GM23338 (cell line): ENCODE measurements at regions not wholly inside any gene's neighbourhood (a gene's known extent, or its start where the extent isn't known, plus 50 kb on each side); places are given as distances from the start of the nearest gene placed in this dataset.
A peak's percentile ranks its signal among the peaks of the same experiment; 100 is the strongest.

Experiments
- ATAC-seq: fragments of 200-7000 bp; cut with Tn5 transposase; 3 replicates; pipeline ENCODE4 v1.9.1; 2020
- DNase-seq: peaks from one replicate; pipeline ENCODE4 v3.0.0-alpha.2; 2015; ENCODE audit warnings: low spot score
- H2AFZ ChIP-seq: fragments of 200-600 bp; sonication (generic); 2 replicates; pipeline ENCODE4 v1.8.0; 2016; ENCODE audit warnings: antibody characterized with exemption, mild to moderate bottlenecking, moderate library complexity
- H3F3A ChIP-seq: fragments of 200-600 bp; sonication (generic); replicated peaks from 2 replicates; pipeline ENCODE4 v1.8.0; 2017; ENCODE audit warnings: antibody characterized with exemption, mixed run types, low read depth
- H3K27ac ChIP-seq: fragments of 200-600 bp; sonication (generic); 2 replicates; pipeline ENCODE4 v1.6.1; 2016; ENCODE audit warnings: low read depth
- H3K27me3 ChIP-seq: fragments of 200-600 bp; sonication (generic); 2 replicates; pipeline ENCODE4 v1.8.0; 2016; ENCODE audit warnings: mild to moderate bottlenecking, mixed run types, moderate library complexity; ENCODE audit not compliant: insufficient read depth
- H3K36me3 ChIP-seq: fragments of 200-600 bp; sonication (generic); 2 replicates; pipeline ENCODE4 v1.8.0; 2016; ENCODE audit warnings: mild to moderate bottlenecking; ENCODE audit not compliant: insufficient read depth
- H3K4me1 ChIP-seq: fragments of 200-600 bp; sonication (generic); 2 replicates; pipeline ENCODE4 v1.8.0; 2016; ENCODE audit warnings: mild to moderate bottlenecking, moderate library complexity; ENCODE audit not compliant: insufficient read depth
- H3K4me2 ChIP-seq: fragments of 200-600 bp; sonication (generic); 2 replicates; pipeline ENCODE4 v1.7.1; 2017; ENCODE audit warnings: mixed run types
- H3K4me3 ChIP-seq: fragments of 200-600 bp; sonication (generic); 2 replicates; pipeline ENCODE4 v1.6.1; 2016; ENCODE audit warnings: mixed run types
- H3K79me2 ChIP-seq: fragments of 200-600 bp; sonication (generic); replicated peaks from 2 replicates; pipeline ENCODE4 v1.8.0; 2017; ENCODE audit warnings: mild to moderate bottlenecking; ENCODE audit not compliant: insufficient read depth
- H3K9me2 ChIP-seq: fragments of 200-600 bp; sonication (generic); 2 replicates; pipeline ENCODE4 v1.8.0; 2017; ENCODE audit not compliant: insufficient read depth
- H4K20me1 ChIP-seq: fragments of 200-600 bp; sonication (generic); replicated peaks from 2 replicates; pipeline ENCODE4 v1.8.0; 2017; ENCODE audit warnings: mild to moderate bottlenecking; ENCODE audit not compliant: insufficient read depth
- H3K27ac Mint-ChIP-seq: 2 replicates; pipeline ENCODE4 v1.8.0; 2020; ENCODE audit warnings: inconsistent platforms, mild to moderate bottlenecking, moderate library complexity, mixed read lengths
- H3K27me3 Mint-ChIP-seq: 3 replicates; pipeline ENCODE4 v1.8.0; 2022; ENCODE audit warnings: low read depth, mild to moderate bottlenecking, moderate library complexity, mixed read lengths, inconsistent platforms; ENCODE audit not compliant: insufficient read depth, poor library complexity
- H3K36me3 Mint-ChIP-seq: 3 replicates; pipeline ENCODE4 v1.8.0; 2021; ENCODE audit warnings: low read depth, mild to moderate bottlenecking, inconsistent platforms, moderate library complexity, mixed read lengths
- H3K4me1 Mint-ChIP-seq: 3 replicates; pipeline ENCODE4 v1.8.0; 2020; ENCODE audit warnings: mild to moderate bottlenecking, inconsistent platforms, mixed read lengths
- H3K4me3 Mint-ChIP-seq: 3 replicates; pipeline ENCODE4 v1.8.0; 2021; ENCODE audit warnings: moderate library complexity, mild to moderate bottlenecking, inconsistent platforms, mixed read lengths
- H3K9me3 Mint-ChIP-seq: 3 replicates; pipeline ENCODE4 v1.8.0; 2020; ENCODE audit warnings: moderate library complexity, mild to moderate bottlenecking, inconsistent platforms, mixed read lengths
- CREB1 ChIP-seq: fragments of 250-450 bp; sonication (Bioruptor Pico); IDR thresholded peaks from 2 replicates; pipeline ENCODE4 v1.5.0; 2020; ENCODE audit warnings: low read depth, mild to moderate bottlenecking, moderate library complexity
- ETS1 ChIP-seq: IDR thresholded peaks from 2 replicates; pipeline ENCODE4 v1.6.1; 2016; ENCODE audit warnings: antibody characterized with exemption
- EZH2 ChIP-seq: fragments of 200-600 bp; sonication (generic); IDR thresholded peaks from one replicate; pipeline ENCODE4 v1.8.0; 2017; ENCODE audit warnings: antibody characterized with exemption, mild to moderate bottlenecking, low read depth; ENCODE audit not compliant: unreplicated experiment
- EZH2phosphoT487 ChIP-seq: fragments of 200-600 bp; sonication (generic); IDR thresholded peaks from one replicate; pipeline ENCODE4 v1.8.1; 2018; ENCODE audit warnings: antibody characterized with exemption; ENCODE audit not compliant: unreplicated experiment
- JUNB ChIP-seq: IDR thresholded peaks from one replicate; pipeline ENCODE4 v1.6.1; 2016; ENCODE audit warnings: antibody characterized with exemption; ENCODE audit not compliant: unreplicated experiment
- NANOG ChIP-seq: IDR thresholded peaks from 2 replicates; pipeline ENCODE4 v1.6.1; 2016; ENCODE audit warnings: antibody characterized with exemption, borderline replicate concordance
- POLR2AphosphoS5 ChIP-seq: IDR thresholded peaks from 2 replicates; pipeline ENCODE4 v1.6.1; 2016; ENCODE audit warnings: antibody characterized with exemption, low read depth
- STAT1 ChIP-seq: IDR thresholded peaks from one replicate; pipeline ENCODE4 v1.6.1; 2016; ENCODE audit warnings: antibody characterized with exemption; ENCODE audit not compliant: unreplicated experiment
- ZNF114 ChIP-seq: fragments of 250-450 bp; sonication (Bioruptor Pico); IDR thresholded peaks from 2 replicates; pipeline ENCODE4 v1.5.0; 2020; ENCODE audit warnings: mild to moderate bottlenecking, moderate library complexity
- ZNF331 ChIP-seq: fragments of 250-450 bp; sonication (Bioruptor Pico); IDR thresholded peaks from 2 replicates; pipeline ENCODE4 v1.5.0; 2020; ENCODE audit warnings: low read depth, mild to moderate bottlenecking, moderate library complexity
- TF ChIP-seq, protein P1 (sequence below): IDR thresholded peaks from one replicate; pipeline ENCODE4 v1.6.1; 2018; ENCODE audit warnings: antibody characterized with exemption; ENCODE audit not compliant: unreplicated experiment
- TF ChIP-seq, protein P2 (sequence below), 2 experiments: fragments of 200-600 bp in 1 of 2; sonication (generic) in 1 of 2; conservative IDR thresholded peaks; 2 replicates each; pipeline versions ENCODE4 v1.5.1 to v1.6.1; 2016 to 2017; ENCODE audit warnings: antibody characterized with exemption in 2 of 2, low read depth in 2 of 2, mild to moderate bottlenecking in 2 of 2, moderate library complexity in 1 of 2

DNA sequence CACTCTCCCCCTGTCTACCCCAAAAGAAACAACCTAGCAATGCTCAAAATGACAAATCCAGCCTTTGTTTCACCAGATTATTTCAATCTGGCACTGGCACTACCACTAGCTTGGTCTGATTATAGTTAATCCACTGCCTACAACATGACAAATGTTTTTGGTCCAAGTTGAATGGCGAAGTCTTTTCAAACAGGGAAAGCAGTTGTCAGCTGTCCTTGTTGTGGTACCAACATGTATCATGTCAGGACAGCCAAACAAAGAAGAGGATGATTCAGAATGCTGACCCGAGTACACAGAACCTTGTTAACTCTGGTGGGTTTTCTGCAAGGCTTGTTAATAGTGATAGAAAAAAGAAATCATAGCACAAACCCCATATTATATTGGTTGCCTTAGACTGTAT is 160.8 kb upstream of the ANK2 start (continued):
- TF ChIP-seq, protein P1, sequence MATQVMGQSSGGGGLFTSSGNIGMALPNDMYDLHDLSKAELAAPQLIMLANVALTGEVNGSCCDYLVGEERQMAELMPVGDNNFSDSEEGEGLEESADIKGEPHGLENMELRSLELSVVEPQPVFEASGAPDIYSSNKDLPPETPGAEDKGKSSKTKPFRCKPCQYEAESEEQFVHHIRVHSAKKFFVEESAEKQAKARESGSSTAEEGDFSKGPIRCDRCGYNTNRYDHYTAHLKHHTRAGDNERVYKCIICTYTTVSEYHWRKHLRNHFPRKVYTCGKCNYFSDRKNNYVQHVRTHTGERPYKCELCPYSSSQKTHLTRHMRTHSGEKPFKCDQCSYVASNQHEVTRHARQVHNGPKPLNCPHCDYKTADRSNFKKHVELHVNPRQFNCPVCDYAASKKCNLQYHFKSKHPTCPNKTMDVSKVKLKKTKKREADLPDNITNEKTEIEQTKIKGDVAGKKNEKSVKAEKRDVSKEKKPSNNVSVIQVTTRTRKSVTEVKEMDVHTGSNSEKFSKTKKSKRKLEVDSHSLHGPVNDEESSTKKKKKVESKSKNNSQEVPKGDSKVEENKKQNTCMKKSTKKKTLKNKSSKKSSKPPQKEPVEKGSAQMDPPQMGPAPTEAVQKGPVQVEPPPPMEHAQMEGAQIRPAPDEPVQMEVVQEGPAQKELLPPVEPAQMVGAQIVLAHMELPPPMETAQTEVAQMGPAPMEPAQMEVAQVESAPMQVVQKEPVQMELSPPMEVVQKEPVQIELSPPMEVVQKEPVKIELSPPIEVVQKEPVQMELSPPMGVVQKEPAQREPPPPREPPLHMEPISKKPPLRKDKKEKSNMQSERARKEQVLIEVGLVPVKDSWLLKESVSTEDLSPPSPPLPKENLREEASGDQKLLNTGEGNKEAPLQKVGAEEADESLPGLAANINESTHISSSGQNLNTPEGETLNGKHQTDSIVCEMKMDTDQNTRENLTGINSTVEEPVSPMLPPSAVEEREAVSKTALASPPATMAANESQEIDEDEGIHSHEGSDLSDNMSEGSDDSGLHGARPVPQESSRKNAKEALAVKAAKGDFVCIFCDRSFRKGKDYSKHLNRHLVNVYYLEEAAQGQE: no peak
- TF ChIP-seq ZNF331 (no peak), EZH2 (no peak), EZH2phosphoT487 (no peak), ETS1 (no peak), ZNF114 (CRISPR knock-in tag) (no peak), CREB1 (no peak)
- TF ChIP-seq, protein P2, sequence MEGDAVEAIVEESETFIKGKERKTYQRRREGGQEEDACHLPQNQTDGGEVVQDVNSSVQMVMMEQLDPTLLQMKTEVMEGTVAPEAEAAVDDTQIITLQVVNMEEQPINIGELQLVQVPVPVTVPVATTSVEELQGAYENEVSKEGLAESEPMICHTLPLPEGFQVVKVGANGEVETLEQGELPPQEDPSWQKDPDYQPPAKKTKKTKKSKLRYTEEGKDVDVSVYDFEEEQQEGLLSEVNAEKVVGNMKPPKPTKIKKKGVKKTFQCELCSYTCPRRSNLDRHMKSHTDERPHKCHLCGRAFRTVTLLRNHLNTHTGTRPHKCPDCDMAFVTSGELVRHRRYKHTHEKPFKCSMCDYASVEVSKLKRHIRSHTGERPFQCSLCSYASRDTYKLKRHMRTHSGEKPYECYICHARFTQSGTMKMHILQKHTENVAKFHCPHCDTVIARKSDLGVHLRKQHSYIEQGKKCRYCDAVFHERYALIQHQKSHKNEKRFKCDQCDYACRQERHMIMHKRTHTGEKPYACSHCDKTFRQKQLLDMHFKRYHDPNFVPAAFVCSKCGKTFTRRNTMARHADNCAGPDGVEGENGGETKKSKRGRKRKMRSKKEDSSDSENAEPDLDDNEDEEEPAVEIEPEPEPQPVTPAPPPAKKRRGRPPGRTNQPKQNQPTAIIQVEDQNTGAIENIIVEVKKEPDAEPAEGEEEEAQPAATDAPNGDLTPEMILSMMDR (conservative IDR thresholded peaks at IDR 0.05; ENCODE audit: low read depth in 2 of 2): no peak

DNA sequence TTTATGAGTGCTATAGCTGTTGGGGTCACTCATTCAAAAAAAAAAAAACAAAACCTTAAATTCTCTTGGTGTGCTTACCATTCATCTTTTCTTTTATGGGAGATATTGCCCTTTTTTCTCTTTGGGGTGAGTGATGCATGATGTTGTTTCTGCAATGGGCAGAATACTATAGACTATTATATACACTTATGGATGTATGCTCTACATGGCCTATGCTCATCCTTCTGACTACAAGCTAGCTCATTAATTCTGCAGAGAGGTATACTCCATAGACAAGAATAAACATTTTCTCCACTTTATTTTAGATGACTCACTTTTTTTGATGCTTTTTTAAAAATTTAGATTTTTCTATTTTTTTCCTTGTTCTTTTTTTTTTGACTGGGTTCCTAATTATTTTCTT is 160.3 kb upstream of the ANK2 start:
- Histone ChIP-seq H2AFZ (no peak overlapping the region), H3K79me2 (no peaks in the 10 kb centered on the region; the same call in 1 of the 2 replicates), H3K4me2 (no peak overlapping the region), H3K4me3 (no peak overlapping the region), H3K27me3 (no peaks in the 10 kb centered on the region), H4K20me1 (no peaks in the 10 kb centered on the region), H3K36me3 (no peaks in the 10 kb centered on the region), H3K4me1 (no peaks in the 10 kb centered on the region; the same call in 1 of the 2 replicates), H3K27ac (peak overlapping the region; percentile 50; the same call in 1 of the 2 replicates), H3F3A (no peaks in the 10 kb centered on the region), H3K9me2 (no peaks in the 10 kb centered on the region)
- Mint-ChIP-seq H3K36me3 (no peaks in the 10 kb centered on the region), H3K27ac (no peak overlapping the region), H3K27me3 (peaks cover 4% of the 10 kb centered on the region), H3K4me3 (no peak overlapping the region), H3K4me1 (peaks cover 21% of the 10 kb centered on the region), H3K9me3 (no peaks in the 10 kb centered on the region)
- no peak for DNase-seq
- ATAC-seq: no peak
- TF ChIP-seq POLR2AphosphoS5 (no peak), EZH2 (no peak), STAT1 (no peak), CREB1 (no peak), NANOG (no peak), ETS1 (no peak), ZNF331 (no peak), JUNB (no peak)
- TF ChIP-seq, protein P2 (conservative IDR thresholded peaks at IDR 0.05; ENCODE audit: low read depth in 2 of 2): no peak
